RWPE2 (cell line): ENCODE measurements at regions not wholly inside any gene's neighbourhood (a gene's known extent, or its start where the extent isn't known, plus 50 kb on each side); places are given as distances from the start of the nearest gene placed in this dataset.

ENCODE experiments used
- ATAC-seq: fragments of 200-7000 bp; cut with Tn5 transposase; 3 replicates; pipeline ENCODE4 v1.9.1; 2021; ENCODE audit warnings: low read depth
- DNase-seq: peaks from one replicate; pipeline ENCODE4 v3.0.0-alpha.2; 2020; ENCODE audit warnings: low spot score
- H3K27ac ChIP-seq: fragments of 450-650 bp; 2 replicates; pipeline ENCODE4 v1.5.1; 2017; ENCODE audit warnings: mild to moderate bottlenecking; ENCODE audit not compliant: poor library complexity, severe bottlenecking
- H3K27me3 ChIP-seq: fragments of 250-450 bp; sonication (Bioruptor Pico); 2 replicates; pipeline ENCODE4 v1.5.1; 2021; ENCODE audit warnings: mild to moderate bottlenecking, moderate library complexity; ENCODE audit not compliant: insufficient read depth, poor library complexity, severe bottlenecking
- H3K36me3 ChIP-seq: fragments of 250-450 bp; sonication (Bioruptor Pico); 2 replicates; pipeline ENCODE4 v1.5.1; 2020; ENCODE audit warnings: low read depth, mild to moderate bottlenecking, moderate library complexity
- H3K4me1 ChIP-seq: fragments of 250-450 bp; sonication (Bioruptor Pico); 2 replicates; pipeline ENCODE4 v1.5.1; 2021; ENCODE audit warnings: mild to moderate bottlenecking, moderate library complexity; ENCODE audit not compliant: insufficient read depth, poor library complexity, severe bottlenecking
- H3K4me3 ChIP-seq: fragments of 250-450 bp; sonication (Bioruptor Pico); 2 replicates; pipeline ENCODE4 v1.5.1; 2021; ENCODE audit warnings: mild to moderate bottlenecking, moderate library complexity; ENCODE audit not compliant: severe bottlenecking
- H3K9me3 ChIP-seq: fragments of 250-450 bp; sonication (Bioruptor Pico); 2 replicates; pipeline ENCODE4 v1.5.1; 2021; ENCODE audit warnings: mild to moderate bottlenecking, moderate library complexity; ENCODE audit not compliant: severe bottlenecking
- TF ChIP-seq, protein P1 (sequence below): fragments of 450-650 bp; IDR thresholded peaks from one replicate; pipeline ENCODE4 v1.5.1; 2017; ENCODE audit warnings: mild to moderate bottlenecking, moderate library complexity; ENCODE audit not compliant: poor library complexity, severe bottlenecking

DNA sequence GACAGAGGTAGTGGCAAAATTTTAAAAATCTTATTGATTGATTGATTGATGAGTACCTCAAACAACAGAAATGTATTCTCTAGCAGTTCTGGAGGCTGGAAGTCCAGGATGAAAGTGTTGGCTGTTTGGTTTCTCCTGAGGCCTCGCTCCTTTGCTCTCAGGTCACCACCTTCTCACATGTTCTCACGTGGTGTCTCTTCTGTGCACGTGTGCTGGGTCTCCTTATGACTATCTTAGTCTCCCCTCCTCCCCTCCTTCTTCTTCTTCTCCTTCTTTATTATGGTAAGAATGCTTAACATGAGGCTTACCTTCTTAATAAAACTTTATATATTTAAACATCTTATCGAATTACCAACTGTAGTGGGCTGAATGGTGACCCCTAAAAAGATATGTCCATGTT, 446.0 kb upstream of the SPHKAP start:
- DNase-seq, result no peak
- Histone ChIP-seq H3K9me3 (no peaks in the 10 kb centered on the region), H3K27me3 (no peaks in the 10 kb centered on the region), H3K4me1 (no peaks in the 10 kb centered on the region), H3K27ac (no peak overlapping the region), H3K4me3 (no peak overlapping the region), H3K36me3 (no peaks in the 10 kb centered on the region)
- TF ChIP-seq, protein P1, sequence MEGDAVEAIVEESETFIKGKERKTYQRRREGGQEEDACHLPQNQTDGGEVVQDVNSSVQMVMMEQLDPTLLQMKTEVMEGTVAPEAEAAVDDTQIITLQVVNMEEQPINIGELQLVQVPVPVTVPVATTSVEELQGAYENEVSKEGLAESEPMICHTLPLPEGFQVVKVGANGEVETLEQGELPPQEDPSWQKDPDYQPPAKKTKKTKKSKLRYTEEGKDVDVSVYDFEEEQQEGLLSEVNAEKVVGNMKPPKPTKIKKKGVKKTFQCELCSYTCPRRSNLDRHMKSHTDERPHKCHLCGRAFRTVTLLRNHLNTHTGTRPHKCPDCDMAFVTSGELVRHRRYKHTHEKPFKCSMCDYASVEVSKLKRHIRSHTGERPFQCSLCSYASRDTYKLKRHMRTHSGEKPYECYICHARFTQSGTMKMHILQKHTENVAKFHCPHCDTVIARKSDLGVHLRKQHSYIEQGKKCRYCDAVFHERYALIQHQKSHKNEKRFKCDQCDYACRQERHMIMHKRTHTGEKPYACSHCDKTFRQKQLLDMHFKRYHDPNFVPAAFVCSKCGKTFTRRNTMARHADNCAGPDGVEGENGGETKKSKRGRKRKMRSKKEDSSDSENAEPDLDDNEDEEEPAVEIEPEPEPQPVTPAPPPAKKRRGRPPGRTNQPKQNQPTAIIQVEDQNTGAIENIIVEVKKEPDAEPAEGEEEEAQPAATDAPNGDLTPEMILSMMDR, result no peak
- no peak for ATAC-seq

DNA sequence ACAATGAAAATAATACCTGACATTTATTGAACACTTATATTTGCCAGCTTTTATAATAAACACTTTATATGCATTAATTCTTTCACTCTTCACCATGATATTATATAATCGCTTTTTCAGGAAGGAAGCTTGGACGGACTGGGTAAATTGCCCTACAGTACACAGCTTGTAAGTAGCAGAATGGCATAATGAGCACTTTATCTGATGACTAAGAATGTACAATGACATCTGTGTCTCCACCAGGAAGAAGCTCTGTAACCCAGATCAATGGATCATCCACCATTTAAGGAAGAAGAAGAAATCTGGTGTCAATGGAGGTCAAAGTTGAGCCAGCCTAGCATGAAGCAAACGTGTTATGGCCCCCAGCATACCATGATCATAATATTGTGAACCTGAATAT, 444.0 kb upstream of the SPHKAP start:
- Histone ChIP-seq H3K9me3 (no peaks in the 10 kb centered on the region), H3K4me3 (no peak overlapping the region), H3K36me3 (no peaks in the 10 kb centered on the region), H3K4me1 (no peaks in the 10 kb centered on the region), H3K27me3 (no peaks in the 10 kb centered on the region), H3K27ac (no peak overlapping the region)
- ATAC-seq (no peak), DNase-seq (no peak)
- TF ChIP-seq, protein P1, result no peak

DNA sequence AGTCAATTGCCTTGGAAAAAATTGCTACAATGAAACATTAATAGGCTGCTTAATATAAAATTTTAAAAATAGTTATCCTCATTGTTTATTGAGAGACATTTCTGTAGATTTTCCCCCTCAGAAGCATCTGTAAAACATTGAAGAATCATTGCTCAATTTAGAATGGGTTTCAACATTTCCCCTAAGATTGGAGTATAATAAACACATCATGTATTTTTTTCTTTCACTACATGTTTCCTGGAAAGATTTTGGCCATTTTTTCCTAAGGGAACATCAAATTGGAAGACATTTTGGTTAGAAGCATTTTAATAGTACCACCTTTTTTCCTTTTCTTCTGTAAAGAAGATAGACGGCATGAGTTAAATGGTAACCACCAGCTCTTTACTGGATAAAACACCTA, 443.2 kb upstream of the SPHKAP start:
- DNase-seq (no peak), ATAC-seq (no peak)
- Histone ChIP-seq H3K36me3 (no peaks in the 10 kb centered on the region), H3K27me3 (no peaks in the 10 kb centered on the region), H3K4me3 (no peak overlapping the region), H3K9me3 (no peaks in the 10 kb centered on the region), H3K27ac (no peak overlapping the region), H3K4me1 (no peaks in the 10 kb centered on the region)
- TF ChIP-seq, protein P1, result no peak

DNA sequence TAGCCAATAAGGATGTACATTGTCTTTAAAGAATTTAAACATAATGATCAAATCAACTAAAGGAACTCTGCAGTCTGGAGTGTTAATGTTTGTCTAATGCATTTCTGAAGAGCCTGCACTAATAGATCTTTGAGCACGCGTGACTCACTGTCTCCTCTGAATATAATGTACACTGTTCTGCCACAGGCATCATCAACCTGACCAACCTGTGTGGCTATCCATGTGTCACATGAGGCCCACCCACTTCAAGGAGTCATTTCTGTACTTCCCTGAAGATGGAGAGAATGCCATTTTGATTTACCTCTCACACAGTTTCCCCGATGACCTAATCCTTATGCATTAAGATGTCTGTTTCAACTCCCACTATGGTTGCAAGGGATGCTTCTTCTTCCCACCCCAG, 434.0 kb upstream of the SPHKAP start:
- H3K27ac ChIP-seq, result no peak overlapping the region
- DNase-seq, result no peak
- H3K36me3 ChIP-seq, result no peaks in the 10 kb centered on the region
- no peak overlapping the region for H3K4me3 ChIP-seq
- TF ChIP-seq, protein P1, result no peak
- H3K9me3 ChIP-seq, result no peaks in the 10 kb centered on the region
- H3K4me1 ChIP-seq, result peaks cover 11% of the 10 kb centered on the region
- ATAC-seq, result no peak
- H3K27me3 ChIP-seq, result no peaks in the 10 kb centered on the region

DNA sequence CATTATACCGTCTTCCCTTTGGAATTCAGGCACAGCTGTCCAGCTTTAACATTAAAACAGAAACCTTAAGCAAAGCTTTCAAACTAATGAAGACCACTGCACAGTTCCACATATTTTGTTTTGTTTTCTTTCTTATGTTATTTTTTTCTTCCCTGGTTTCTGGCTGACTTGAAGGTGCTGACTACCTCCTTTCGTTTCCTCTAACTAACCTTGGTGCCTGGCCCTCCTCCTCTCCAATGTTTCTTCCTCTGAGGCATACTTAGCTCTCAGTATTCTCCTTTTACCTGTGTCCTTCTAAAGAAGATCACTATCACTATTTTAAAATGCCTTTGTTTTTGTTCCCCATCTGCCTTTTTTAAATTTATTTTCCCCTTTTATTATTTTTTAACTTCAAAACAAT, 433.3 kb upstream of the SPHKAP start:
- Histone ChIP-seq H3K4me3 (no peak overlapping the region), H3K4me1 (peaks cover 11% of the 10 kb centered on the region), H3K36me3 (no peaks in the 10 kb centered on the region), H3K27me3 (no peaks in the 10 kb centered on the region), H3K27ac (no peak overlapping the region), H3K9me3 (no peaks in the 10 kb centered on the region)
- no peak for ATAC-seq
- no peak for DNase-seq
- TF ChIP-seq, protein P1, result no peak
